B cell (primary cell): ENCODE measurements at regions not wholly inside any gene's neighbourhood (a gene's known extent, or its start where the extent isn't known, plus 50 kb on each side); places are given as distances from the start of the nearest gene placed in this dataset.

Source experiments
- ATAC-seq: fragments of 200-7000 bp; cut with Tn5 transposase; one replicate; pipeline ENCODE4 v1.10.0; 2021; ENCODE audit warnings: low read depth, mild to moderate bottlenecking, moderate number of reproducible peaks, moderate library complexity
- CTCF ChIA-PET: fragments of 350-600 bp; sonication (Branson Sonifier 250); formaldehyde crosslinking; loops from one replicate; lab custom pipeline; 2021; ENCODE audit warnings: antibody characterized with exemption, inconsistent platforms; lab: Charles Lee
- POLR2A ChIA-PET: fragments of 350-600 bp; sonication (Branson Sonifier 250); formaldehyde crosslinking; loops from one replicate; lab custom pipeline; 2021; ENCODE audit warnings: antibody characterized with exemption; lab: Charles Lee
- DNase-seq: peaks from one replicate; pipeline ENCODE4 v3.0.0; 2013
- H2AFZ ChIP-seq: 2 replicates; pipeline ENCODE4 v1.6.1; 2012; ENCODE audit warnings: mild to moderate bottlenecking, low read depth, low read length; ENCODE audit not compliant: insufficient read depth, poor library complexity, severe bottlenecking
- H3K27ac ChIP-seq, 2 donors: 1 replicate in 1 of 2; 2 replicates in 1 of 2; pipeline ENCODE4 v1.5.1; 2012 to 2013; ENCODE audit warnings: low read length in 2 of 2, mild to moderate bottlenecking in 2 of 2, moderate library complexity in 1 of 2
- H3K27me3 ChIP-seq, 4 experiments: fragments of 200-600 bp in 1 of 4; sonication (generic) in 1 of 4; replicated peaks in 1 of 4; 1 replicate in 2 of 4; 2 replicates in 2 of 4; pipeline versions ENCODE4 v1.6.1 to v1.7.0; 2013 to 2016; ENCODE audit warnings: low read length in 3 of 4, mild to moderate bottlenecking in 2 of 4, mixed read lengths in 1 of 4, moderate library complexity in 1 of 4; ENCODE audit not compliant: insufficient read depth in 4 of 4, control insufficient read depth in 3 of 4; ENCODE audit errors: control extremely low read depth in 1 of 4
- H3K36me3 ChIP-seq, 2 experiments: replicated peaks in 1 of 2; 1 replicate in 1 of 2; 2 replicates in 1 of 2; pipeline versions ENCODE4 v1.6.1 to v1.7.1; 2013; ENCODE audit warnings: low read length in 1 of 2; ENCODE audit not compliant: insufficient read depth in 2 of 2, control insufficient read depth in 1 of 2; ENCODE audit errors: control extremely low read depth in 1 of 2, extremely low read depth in 1 of 2
- H3K4me1 ChIP-seq, 2 donors: fragments of 200-600 bp in 1 of 2; sonication (generic) in 1 of 2; 1 replicate in 1 of 2; 2 replicates in 1 of 2; pipeline versions ENCODE4 v1.5.1 to v1.6.1; 2013 to 2017; ENCODE audit warnings: low read length in 2 of 2; ENCODE audit not compliant: control insufficient read depth in 2 of 2, insufficient read depth in 2 of 2
- H3K4me2 ChIP-seq: replicated peaks from 2 replicates; pipeline ENCODE3; 2012; ENCODE audit warnings: mild to moderate bottlenecking, low read depth, low read length; ENCODE audit not compliant: poor library complexity, severe bottlenecking
- H3K4me3 ChIP-seq, 5 experiments: fragments of 200-600 bp in 1 of 5; sonication (generic) in 1 of 5; 1 replicate in 3 of 5; 2 replicates in 2 of 5; pipeline versions ENCODE4 v1.5.1 to v1.7.0; 2011 to 2016; ENCODE audit warnings: low read length in 4 of 5, mild to moderate bottlenecking in 4 of 5, low read depth in 2 of 5, control low read depth in 1 of 5, moderate library complexity in 1 of 5; ENCODE audit not compliant: insufficient read depth in 1 of 5; ENCODE audit errors: control extremely low read depth in 1 of 5, extremely low read depth in 1 of 5
- H3K79me2 ChIP-seq: fragments of 200-600 bp; sonication (generic); one replicate; pipeline ENCODE4 v1.6.0; 2016; ENCODE audit warnings: low read length; ENCODE audit not compliant: control insufficient read depth, insufficient read depth
- H3K9ac ChIP-seq: fragments of 200-600 bp; sonication (generic); 2 replicates; pipeline ENCODE4 v1.6.1; 2017; ENCODE audit warnings: mild to moderate bottlenecking, low read length, moderate library complexity
- H3K9me3 ChIP-seq, 3 donors: one replicate each; pipeline versions ENCODE4 v1.6.1 to v1.7.1; 2013; ENCODE audit warnings: low read length in 2 of 3; ENCODE audit not compliant: control insufficient read depth in 2 of 3, insufficient read depth in 1 of 3; ENCODE audit errors: control extremely low read depth in 1 of 3
- H4K20me1 ChIP-seq: 2 replicates; pipeline ENCODE4 v1.6.0; 2012; ENCODE audit warnings: mild to moderate bottlenecking, low read length; ENCODE audit not compliant: insufficient read depth, control insufficient read depth, poor library complexity, severe bottlenecking
- H3K27ac Mint-ChIP-seq: one replicate; pipeline ENCODE4 v1.8.0; 2021; ENCODE audit warnings: mixed read lengths
- H3K27me3 Mint-ChIP-seq: one replicate; pipeline ENCODE4 v1.8.0; 2021; ENCODE audit warnings: mixed read lengths
- H3K4me1 Mint-ChIP-seq: one replicate; pipeline ENCODE4 v1.8.0; 2021; ENCODE audit warnings: mixed read lengths
- H3K4me3 Mint-ChIP-seq: one replicate; pipeline ENCODE4 v1.8.0; 2021; ENCODE audit warnings: mixed read lengths
- H3K9me3 Mint-ChIP-seq: one replicate; pipeline ENCODE4 v1.8.0; 2022; ENCODE audit warnings: mixed read lengths; ENCODE audit not compliant: insufficient read depth
- EZH2 ChIP-seq: IDR thresholded peaks from 2 replicates; pipeline ENCODE4 v1.6.1; 2012; ENCODE audit warnings: borderline replicate concordance, low read depth, mild to moderate bottlenecking, moderate library complexity, low read length; ENCODE audit not compliant: insufficient read depth, poor library complexity, severe bottlenecking
- WGBS: methylation state at CpG from one replicate; pipeline ENCODE4 v1.1.5; 2013; ENCODE audit warnings: missing lambda C conversion rate; ENCODE audit not compliant: insufficient coverage; 5-methylcytosine and 5-hydroxymethylcytosine counted together
- intact Hi-C: fragments of 100-400 bp; cut with micrococcal nuclease; formaldehyde crosslinking; loops from one replicate; pipeline ENCODE4 v1.10.0; 2022
- TF ChIP-seq, protein P1 (sequence below): fragments of 200-600 bp; IDR thresholded peaks from one replicate; pipeline ENCODE4 v1.8.0; 2022; ENCODE audit warnings: antibody characterized with exemption, mild to moderate bottlenecking

DNA sequence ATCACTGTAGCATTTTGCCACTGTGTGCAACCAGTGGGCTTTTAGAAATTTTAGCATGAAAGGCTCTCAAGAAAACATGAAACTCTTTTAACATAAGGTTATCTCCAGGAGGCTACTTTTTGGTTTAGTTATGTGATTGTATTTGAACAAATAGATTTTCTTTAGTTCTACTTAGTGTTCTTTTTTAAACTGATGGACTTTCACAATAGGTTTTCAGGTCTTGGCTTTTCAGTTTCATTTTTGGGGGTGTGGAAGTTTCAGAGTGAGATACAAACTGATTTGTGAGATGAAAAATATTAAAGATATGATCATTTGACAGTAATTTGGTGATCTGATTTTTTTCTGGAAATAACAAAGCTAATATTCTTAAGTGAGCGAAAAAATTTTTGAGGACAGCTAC lies 344.1 kb downstream of the PHF14 start:
- H3K27me3 ChIP-seq, result no peaks in the 10 kb centered on the region
- H3K4me3 ChIP-seq, result no peak overlapping the region
- no peaks in the 10 kb centered on the region for H3K9me3 ChIP-seq
- ATAC-seq (no peak), DNase-seq (no peak)
- H3K9ac ChIP-seq, result no peak overlapping the region
- POLR2A ChIA-PET, result no interaction called here
- no peaks in the 10 kb centered on the region for H3K4me1 ChIP-seq
- H3K27me3 Mint-ChIP-seq, result no peaks in the 10 kb centered on the region
- TF ChIP-seq EZH2, result no peak
- TF ChIP-seq, protein P1, sequence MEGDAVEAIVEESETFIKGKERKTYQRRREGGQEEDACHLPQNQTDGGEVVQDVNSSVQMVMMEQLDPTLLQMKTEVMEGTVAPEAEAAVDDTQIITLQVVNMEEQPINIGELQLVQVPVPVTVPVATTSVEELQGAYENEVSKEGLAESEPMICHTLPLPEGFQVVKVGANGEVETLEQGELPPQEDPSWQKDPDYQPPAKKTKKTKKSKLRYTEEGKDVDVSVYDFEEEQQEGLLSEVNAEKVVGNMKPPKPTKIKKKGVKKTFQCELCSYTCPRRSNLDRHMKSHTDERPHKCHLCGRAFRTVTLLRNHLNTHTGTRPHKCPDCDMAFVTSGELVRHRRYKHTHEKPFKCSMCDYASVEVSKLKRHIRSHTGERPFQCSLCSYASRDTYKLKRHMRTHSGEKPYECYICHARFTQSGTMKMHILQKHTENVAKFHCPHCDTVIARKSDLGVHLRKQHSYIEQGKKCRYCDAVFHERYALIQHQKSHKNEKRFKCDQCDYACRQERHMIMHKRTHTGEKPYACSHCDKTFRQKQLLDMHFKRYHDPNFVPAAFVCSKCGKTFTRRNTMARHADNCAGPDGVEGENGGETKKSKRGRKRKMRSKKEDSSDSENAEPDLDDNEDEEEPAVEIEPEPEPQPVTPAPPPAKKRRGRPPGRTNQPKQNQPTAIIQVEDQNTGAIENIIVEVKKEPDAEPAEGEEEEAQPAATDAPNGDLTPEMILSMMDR, result no peak
- no peak overlapping the region for H3K27ac Mint-ChIP-seq
- no peak overlapping the region for H3K4me2 ChIP-seq
- no peaks in the 10 kb centered on the region for H3K36me3 ChIP-seq
- intact Hi-C loops, result no loop called here
- no CpG with 5 or more reads among the region's 1 CpG for WGBS
- H2AFZ ChIP-seq, result no peak overlapping the region
- CTCF ChIA-PET, result no interaction called here
- no peaks in the 10 kb centered on the region for H3K79me2 ChIP-seq
- no peak overlapping the region for H3K4me3 Mint-ChIP-seq
- H3K4me1 Mint-ChIP-seq, result no peaks in the 10 kb centered on the region
- H3K27ac ChIP-seq, result no peak overlapping the region
- H4K20me1 ChIP-seq, result no peaks in the 10 kb centered on the region
- H3K9me3 Mint-ChIP-seq, result no peaks in the 10 kb centered on the region

DNA sequence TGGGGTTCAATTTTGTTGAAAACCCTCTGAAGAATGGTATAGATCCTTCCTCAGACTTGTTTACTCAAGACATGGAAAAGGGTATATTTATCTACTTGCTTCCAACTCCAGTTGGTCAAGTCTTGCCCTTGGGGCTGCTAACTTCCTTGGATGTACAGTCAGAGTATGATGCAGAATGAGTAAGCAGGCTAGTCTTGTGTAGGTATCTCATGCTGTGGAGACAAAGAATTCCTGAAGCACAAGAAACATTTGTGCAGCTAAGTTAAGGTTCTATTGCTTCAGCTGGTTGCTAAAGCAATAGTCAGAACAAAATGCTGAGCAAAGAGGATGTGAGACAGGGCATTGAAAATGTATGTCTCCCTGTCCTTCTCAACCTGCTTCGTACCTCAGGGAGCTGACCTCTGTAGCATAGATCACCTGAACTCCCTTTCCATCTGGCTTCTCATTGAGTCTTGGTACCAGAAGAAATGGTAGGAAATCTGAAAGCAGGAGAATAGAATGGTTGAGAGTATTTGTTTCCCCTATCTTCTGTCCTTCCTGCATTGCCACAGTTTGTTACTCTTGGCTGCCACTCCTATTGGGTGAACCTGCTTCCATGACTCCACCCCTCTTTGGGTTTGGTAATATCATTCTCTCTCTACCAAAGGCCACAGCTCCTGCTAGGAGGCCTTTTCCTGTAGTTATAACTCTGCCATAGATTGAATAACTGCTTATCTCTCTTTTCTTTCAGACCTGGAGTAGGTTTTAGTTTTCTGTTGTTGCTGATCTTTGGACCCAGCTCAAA lies 346.0 kb downstream of the PHF14 start:
- intact Hi-C loops, result no loop called here
- no peak overlapping the region for H3K27ac ChIP-seq
- DNase-seq (no peak), ATAC-seq (no peak)
- Mint-ChIP-seq H3K9me3 (no peaks in the 10 kb centered on the region), H3K27me3 (no peaks in the 10 kb centered on the region), H3K4me1 (no peaks in the 10 kb centered on the region), H3K27ac (no peak overlapping the region), H3K4me3 (no peak overlapping the region)
- no peaks in the 10 kb centered on the region for H3K36me3 ChIP-seq
- no peaks in the 10 kb centered on the region for H4K20me1 ChIP-seq
- no peaks in the 10 kb centered on the region for H3K79me2 ChIP-seq
- no peak overlapping the region for H3K4me2 ChIP-seq
- no peak overlapping the region for H3K4me3 ChIP-seq
- H3K9ac ChIP-seq, result no peak overlapping the region
- ChIA-PET CTCF (no interaction called here), POLR2A (no interaction called here)
- TF ChIP-seq, protein P1, result no peak
- no peak for TF ChIP-seq EZH2
- no peak overlapping the region for H2AFZ ChIP-seq
- H3K27me3 ChIP-seq, result no peaks in the 10 kb centered on the region
- WGBS, result no CpG with 5 or more reads among the region's 1 CpG
- no peaks in the 10 kb centered on the region for H3K9me3 ChIP-seq
- no peaks in the 10 kb centered on the region for H3K4me1 ChIP-seq
